ENCODE measurements at regions not wholly inside any gene's neighbourhood (a gene's known extent, or its start where the extent isn't known, plus 50 kb on each side); places are given as distances from the start of the nearest gene placed in this dataset.

- TF ChIP-seq CTCF (conservative IDR thresholded peaks at IDR 0.05), result no peak
- no peaks in the 10 kb centered on the region for H3K36me3 Mint-ChIP-seq (ENCODE audit: insufficient read depth in 1 of 3, low read depth in 3 of 3)
- no peaks in the 10 kb centered on the region for H3K27me3 Mint-ChIP-seq (ENCODE audit: low read depth)
- no peaks in the 10 kb centered on the region for H3K9me3 Mint-ChIP-seq
- Histone ChIP-seq H2AK5ac (ENCODE audit: insufficient read length, low read length) (no peak overlapping the region), H3K23me2 (ENCODE audit: insufficient read length, low read depth, low read length, poor library complexity, severe bottlenecking) (no peaks in the 10 kb centered on the region), H3K4me2 (ENCODE audit: insufficient read depth, insufficient read length, low read length) (no peak overlapping the region), H3K27me3 (ENCODE audit: insufficient read depth, low read length) (no peaks in the 10 kb centered on the region), H4K5ac (ENCODE audit: insufficient read length, low read depth, low read length) (no peak overlapping the region), H3K79me2 (ENCODE audit: insufficient read depth, low read length) (no peaks in the 10 kb centered on the region), H3K9me3 (ENCODE audit: control insufficient read depth, low read depth, low read length) (no peaks in the 10 kb centered on the region), H3K9ac (ENCODE audit: extremely low read depth, insufficient read length, low read length) (no peak overlapping the region), H3K23ac (ENCODE audit: insufficient read length, low read depth, low read length) (no peak overlapping the region), H2BK12ac (ENCODE audit: insufficient read length, low read depth, low read length) (no peak overlapping the region), H2AFZ (ENCODE audit: low read length) (no peak overlapping the region), H3K4ac (ENCODE audit: low read depth, low read length) (no peak overlapping the region), H4K20me1 (ENCODE audit: control insufficient read depth, insufficient read depth, insufficient read length) (no peaks in the 10 kb centered on the region), H2BK20ac (ENCODE audit: low read depth, low read length, poor library complexity, severe bottlenecking) (no peak overlapping the region), H3K18ac (ENCODE audit: insufficient read length, low read depth, low read length) (no peak overlapping the region), H4K91ac (ENCODE audit: insufficient read length, low read depth, low read length) (no peak overlapping the region), H3T11ph (ENCODE audit: low read length) (no peak overlapping the region), H3K4me1 (ENCODE audit: insufficient read depth, low read length) (no peaks in the 10 kb centered on the region), H2BK15ac (ENCODE audit: low read depth, low read length) (no peak overlapping the region), H3K79me1 (ENCODE audit: insufficient read depth, low read depth, low read length, poor library complexity, severe bottlenecking) (no peaks in the 10 kb centered on the region), H3K56ac (ENCODE audit: insufficient read length, low read depth, low read length) (no peak overlapping the region), H3K27ac (ENCODE audit: insufficient read length, low read depth, low read length) (no peak overlapping the region), H2BK5ac (ENCODE audit: insufficient read length, low read length) (no peak overlapping the region), H3K14ac (ENCODE audit: insufficient read depth, low read length) (no peak overlapping the region), H4K8ac (replicated peaks; ENCODE audit: insufficient read length, low read depth, low read length) (no peak overlapping the region), H2BK120ac (ENCODE audit: low read depth, low read length, poor library complexity, severe bottlenecking) (no peak overlapping the region)
- no peak overlapping the region for H3K4me3 Mint-ChIP-seq
- H3K27ac Mint-ChIP-seq, result no peak overlapping the region
- DNase-seq, result no peak
- peaks cover 8 to 9% of the 10 kb centered on the region in 2 experiments for H3K4me1 Mint-ChIP-seq
- WGBS (ENCODE audit: extremely low coverage, insufficient read length, low lambda C conversion rate), result no CpG with 5 or more reads among the region's 1 CpG
Observed at GRCh38 chr12:127106697-127107096, 1160.3 kb upstream of the TMEM132C start.

Data from H9 (cell line).